Uterus (tissue), 2 donors: ENCODE measurements at regions not wholly inside any gene's neighbourhood (a gene's known extent, or its start where the extent isn't known, plus 50 kb on each side); places are given as distances from the start of the nearest gene placed in this dataset.

Source experiments
- POLR2A ChIP-seq, 2 donors: fragments of 450-650 bp; IDR thresholded peaks; one replicate each; pipeline ENCODE4 v1.6.1; 2016; ENCODE audit warnings: antibody characterized with exemption in 2 of 2, mild to moderate bottlenecking in 1 of 2, moderate library complexity in 1 of 2
- TF ChIP-seq, protein P1 (sequence below), 4 experiments: fragments of 200-600 bp in 2 of 4; fragments of 450-650 bp in 2 of 4; sonication (generic) in 2 of 4; IDR thresholded peaks; one replicate each; pipeline ENCODE4 v1.5.1; 2016 to 2019; ENCODE audit warnings: antibody characterized with exemption in 4 of 4, mild to moderate bottlenecking in 2 of 4, moderate library complexity in 1 of 4

DNA sequence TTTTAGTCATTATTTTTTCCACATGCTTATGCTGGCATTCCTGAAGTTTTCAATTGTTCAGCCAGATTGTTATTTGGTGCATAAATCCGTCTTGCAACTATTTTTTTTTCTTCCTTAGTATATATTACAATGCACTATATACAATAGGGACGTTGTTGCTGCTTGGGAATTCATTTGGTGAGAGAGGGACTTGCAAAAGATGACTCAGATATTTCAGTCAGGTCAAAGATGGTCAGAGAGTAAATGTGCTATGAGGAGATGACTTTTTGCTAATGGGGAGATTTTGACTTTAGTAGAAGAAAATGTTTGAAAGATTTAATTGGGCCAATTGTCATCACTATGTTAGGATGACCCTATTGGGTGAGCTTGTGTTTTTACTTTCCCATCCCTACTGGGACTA lies 348.4 kb upstream of the MTPN start:
- TF ChIP-seq, protein P1, sequence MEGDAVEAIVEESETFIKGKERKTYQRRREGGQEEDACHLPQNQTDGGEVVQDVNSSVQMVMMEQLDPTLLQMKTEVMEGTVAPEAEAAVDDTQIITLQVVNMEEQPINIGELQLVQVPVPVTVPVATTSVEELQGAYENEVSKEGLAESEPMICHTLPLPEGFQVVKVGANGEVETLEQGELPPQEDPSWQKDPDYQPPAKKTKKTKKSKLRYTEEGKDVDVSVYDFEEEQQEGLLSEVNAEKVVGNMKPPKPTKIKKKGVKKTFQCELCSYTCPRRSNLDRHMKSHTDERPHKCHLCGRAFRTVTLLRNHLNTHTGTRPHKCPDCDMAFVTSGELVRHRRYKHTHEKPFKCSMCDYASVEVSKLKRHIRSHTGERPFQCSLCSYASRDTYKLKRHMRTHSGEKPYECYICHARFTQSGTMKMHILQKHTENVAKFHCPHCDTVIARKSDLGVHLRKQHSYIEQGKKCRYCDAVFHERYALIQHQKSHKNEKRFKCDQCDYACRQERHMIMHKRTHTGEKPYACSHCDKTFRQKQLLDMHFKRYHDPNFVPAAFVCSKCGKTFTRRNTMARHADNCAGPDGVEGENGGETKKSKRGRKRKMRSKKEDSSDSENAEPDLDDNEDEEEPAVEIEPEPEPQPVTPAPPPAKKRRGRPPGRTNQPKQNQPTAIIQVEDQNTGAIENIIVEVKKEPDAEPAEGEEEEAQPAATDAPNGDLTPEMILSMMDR (IDR thresholded peaks at IDR 0.05): no peak
- TF ChIP-seq POLR2A (IDR thresholded peaks at IDR 0.05): no peak
